IPS-18c (cell line): ENCODE measurements at regions not wholly inside any gene's neighbourhood (a gene's known extent, or its start where the extent isn't known, plus 50 kb on each side); places are given as distances from the start of the nearest gene placed in this dataset.

Experiments used
- H3K4me3 ChIP-seq: 2 replicates; pipeline ENCODE4 v1.7.0; 2013; ENCODE audit warnings: low read depth, mild to moderate bottlenecking, low read length, moderate library complexity; ENCODE audit not compliant: insufficient read depth
- H3K9me3 ChIP-seq: one replicate; pipeline ENCODE4 v1.6.1; 2013; ENCODE audit warnings: mild to moderate bottlenecking, low read length, moderate library complexity; ENCODE audit not compliant: control insufficient read depth, insufficient read depth

- Histone ChIP-seq H3K9me3 (no peaks in the 10 kb centered on the region), H3K4me3 (no peak overlapping the region)
These were observed 490.7 kb upstream of the B3GALT2 start for GRCh38 chr1:193676996-193677549.

GRCh38 chr1:193674292-193674944, 488.0 kb upstream of the B3GALT2 start:
- H3K4me3 ChIP-seq: no peak overlapping the region
- no peaks in the 10 kb centered on the region for H3K9me3 ChIP-seq

GRCh38 chr1:193666485-193667083, 480.2 kb upstream of the B3GALT2 start:
- Histone ChIP-seq H3K4me3 (no peak overlapping the region), H3K9me3 (no peaks in the 10 kb centered on the region)

- H3K9me3 ChIP-seq: no peaks in the 10 kb centered on the region
- H3K4me3 ChIP-seq: no peak overlapping the region
These were observed 477.6 kb upstream of the B3GALT2 start for GRCh38 chr1:193663965-193664364.

- H3K9me3 ChIP-seq: no peaks in the 10 kb centered on the region
- H3K4me3 ChIP-seq: no peak overlapping the region
These were observed 475.6 kb upstream of the B3GALT2 start for GRCh38 chr1:193662030-193662429.

GRCh38 chr1:193661385-193661784, 475.0 kb upstream of the B3GALT2 start:
- H3K4me3 ChIP-seq: no peak overlapping the region
- no peaks in the 10 kb centered on the region for H3K9me3 ChIP-seq

GRCh38 chr1:193660428-193660827, 474.0 kb upstream of the B3GALT2 start:
- Histone ChIP-seq H3K9me3 (no peaks in the 10 kb centered on the region), H3K4me3 (no peak overlapping the region)

- Histone ChIP-seq H3K4me3 (no peak overlapping the region), H3K9me3 (no peaks in the 10 kb centered on the region)
These were observed 472.3 kb upstream of the B3GALT2 start for GRCh38 chr1:193658691-193659090.

- Histone ChIP-seq H3K4me3 (no peak overlapping the region), H3K9me3 (no peaks in the 10 kb centered on the region)
These were observed 471.7 kb upstream of the B3GALT2 start for GRCh38 chr1:193658081-193658480.

- Histone ChIP-seq H3K9me3 (no peaks in the 10 kb centered on the region), H3K4me3 (no peak overlapping the region)
These were observed 471.1 kb upstream of the B3GALT2 start for GRCh38 chr1:193657552-193657951.

- no peak overlapping the region for H3K4me3 ChIP-seq
- H3K9me3 ChIP-seq: no peaks in the 10 kb centered on the region
These were observed 470.4 kb upstream of the B3GALT2 start for GRCh38 chr1:193656841-193657240.

GRCh38 chr1:193654951-193655735, 468.7 kb upstream of the B3GALT2 start:
- Histone ChIP-seq H3K4me3 (no peak overlapping the region), H3K9me3 (peaks cover 4% of the 10 kb centered on the region)

GRCh38 chr1:193649587-193649986, 463.2 kb upstream of the B3GALT2 start:
- H3K4me3 ChIP-seq: no peak overlapping the region

GRCh38 chr1:193634876-193635275, 448.5 kb upstream of the B3GALT2 start:
- no peak overlapping the region for H3K4me3 ChIP-seq
- no peaks in the 10 kb centered on the region for H3K9me3 ChIP-seq

More at GRCh38 chr1:193649587-193649986, 463.2 kb upstream of the B3GALT2 start:
- H3K9me3 ChIP-seq: peaks cover 4% of the 10 kb centered on the region

- Histone ChIP-seq H3K9me3 (no peaks in the 10 kb centered on the region), H3K4me3 (no peak overlapping the region)
These were observed 448.1 kb upstream of the B3GALT2 start for GRCh38 chr1:193634470-193634869.

GRCh38 chr1:193633991-193634390, 447.6 kb upstream of the B3GALT2 start:
- H3K4me3 ChIP-seq: no peak overlapping the region
- H3K9me3 ChIP-seq: no peaks in the 10 kb centered on the region

GRCh38 chr1:193633093-193633492, 446.7 kb upstream of the B3GALT2 start:
- H3K4me3 ChIP-seq: no peak overlapping the region

GRCh38 chr1:193631306-193631705, 444.9 kb upstream of the B3GALT2 start:
- Histone ChIP-seq H3K4me3 (no peak overlapping the region), H3K9me3 (no peaks in the 10 kb centered on the region)

More at GRCh38 chr1:193633093-193633492, 446.7 kb upstream of the B3GALT2 start:
- no peaks in the 10 kb centered on the region for H3K9me3 ChIP-seq
